Epidermal melanocyte (primary cell): ENCODE measurements at regions not wholly inside any gene's neighbourhood (a gene's known extent, or its start where the extent isn't known, plus 50 kb on each side); places are given as distances from the start of the nearest gene placed in this dataset.

ENCODE experiments used
- DNase-seq: peaks from one replicate; pipeline ENCODE4 v3.0.0; 2011; ENCODE audit warnings: low spot score; ENCODE audit not compliant: insufficient read length

- DNase-seq = no peak
Observed at GRCh38 chr1:30335997-30336390, 387.4 kb downstream of the MATN1 start.

DNA sequence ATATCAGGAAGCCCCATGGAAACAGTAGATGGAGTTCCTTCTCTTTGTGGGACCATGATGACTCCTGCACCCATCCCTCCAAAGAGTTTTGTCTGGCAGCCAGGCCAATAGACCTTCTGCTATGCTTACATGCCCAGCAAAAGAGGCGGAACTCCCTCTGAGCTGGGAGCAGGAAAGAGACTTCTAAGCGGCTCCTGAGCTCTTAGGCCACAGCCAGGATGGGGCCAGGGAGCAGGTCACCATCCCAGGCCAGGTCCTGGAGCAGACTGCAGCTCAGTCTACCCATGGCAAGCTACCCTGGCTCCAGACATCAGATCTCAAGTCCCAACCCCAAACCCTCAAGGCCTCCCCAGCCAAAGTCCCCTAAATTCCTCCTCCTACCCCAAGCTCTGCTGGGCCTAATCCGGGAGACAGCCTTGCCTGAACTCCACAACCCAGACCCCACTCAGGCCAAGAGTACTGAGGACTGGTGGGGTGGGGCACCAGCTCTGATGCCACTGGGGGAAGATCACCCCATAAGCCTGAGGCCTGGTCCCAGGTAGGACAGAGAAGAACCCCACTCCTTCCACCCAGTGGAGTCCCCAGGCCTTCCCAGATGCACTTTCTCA is 387.9 kb downstream of the MATN1 start:
- DNase-seq = no peak

DNA sequence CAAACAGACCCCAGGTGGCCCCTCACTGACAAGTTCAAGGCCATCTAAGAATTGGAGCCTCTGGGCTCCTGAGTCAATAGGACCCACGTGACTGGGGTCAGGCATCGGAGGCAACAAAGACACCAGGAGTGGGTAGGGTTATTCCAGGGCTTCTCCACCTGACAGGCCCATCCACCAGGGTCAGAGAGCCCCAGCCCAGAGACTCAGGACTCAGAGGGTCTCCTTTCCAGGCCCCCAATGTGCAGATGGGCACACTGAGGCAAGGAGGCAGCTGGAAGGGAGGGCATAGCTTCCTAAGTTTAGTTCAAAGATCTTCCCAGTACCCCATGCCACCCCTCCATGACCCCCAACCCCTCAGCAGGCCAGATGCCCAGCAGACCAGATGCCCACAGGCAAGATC is 388.6 kb downstream of the MATN1 start:
- no peak for DNase-seq

DNA sequence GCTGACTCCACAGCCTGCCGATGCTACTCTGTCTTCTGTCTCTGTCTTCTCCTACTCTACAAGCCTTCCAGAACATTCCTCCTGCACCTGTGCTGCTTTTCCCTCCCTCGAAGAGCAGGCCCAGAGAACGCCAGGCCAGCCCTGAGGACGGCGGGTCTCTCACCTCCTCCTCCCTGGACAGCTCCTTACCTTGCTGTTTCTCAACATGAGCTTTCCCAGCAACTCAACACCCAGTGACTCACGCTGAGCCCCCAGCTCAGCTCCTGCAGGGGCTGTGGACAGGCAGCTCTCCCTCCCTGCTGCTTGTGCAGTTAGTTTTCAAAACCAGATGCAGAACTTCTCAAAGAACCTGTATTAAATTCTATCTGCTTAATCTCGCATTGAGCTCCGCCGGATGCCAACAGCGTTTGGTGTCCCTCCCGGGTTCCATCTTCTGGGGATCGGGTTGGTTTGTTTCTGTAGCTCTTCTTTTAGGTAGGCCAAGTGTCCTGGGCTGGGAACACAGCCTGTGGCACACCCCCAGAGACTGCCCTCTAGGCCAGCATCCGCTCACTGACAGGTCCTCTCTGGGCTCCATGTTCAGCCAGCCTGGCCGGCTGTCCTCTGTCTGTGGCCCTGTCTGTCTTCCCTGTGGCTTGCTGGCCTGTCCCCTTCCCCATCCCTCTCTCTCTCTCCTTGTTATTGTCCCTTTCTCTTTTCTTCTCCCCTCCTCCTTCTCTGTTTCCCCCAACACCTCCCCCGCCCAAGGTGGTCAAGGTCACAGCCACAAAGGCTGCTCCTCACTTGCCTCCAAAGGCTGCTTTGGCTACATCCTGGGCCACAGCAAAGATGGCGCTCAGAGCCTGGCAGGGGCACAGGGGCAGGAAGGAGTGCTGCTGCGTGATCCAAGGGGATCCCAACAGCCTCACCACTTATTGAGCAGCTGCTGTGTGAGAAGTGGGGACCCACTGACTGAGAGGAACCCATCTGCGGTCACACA is 391.0 kb downstream of the MATN1 start:
- DNase-seq = no peak

GRCh38 chr1:30331415-30332065 is 391.8 kb downstream of the MATN1 start:
- DNase-seq = no peak

DNA sequence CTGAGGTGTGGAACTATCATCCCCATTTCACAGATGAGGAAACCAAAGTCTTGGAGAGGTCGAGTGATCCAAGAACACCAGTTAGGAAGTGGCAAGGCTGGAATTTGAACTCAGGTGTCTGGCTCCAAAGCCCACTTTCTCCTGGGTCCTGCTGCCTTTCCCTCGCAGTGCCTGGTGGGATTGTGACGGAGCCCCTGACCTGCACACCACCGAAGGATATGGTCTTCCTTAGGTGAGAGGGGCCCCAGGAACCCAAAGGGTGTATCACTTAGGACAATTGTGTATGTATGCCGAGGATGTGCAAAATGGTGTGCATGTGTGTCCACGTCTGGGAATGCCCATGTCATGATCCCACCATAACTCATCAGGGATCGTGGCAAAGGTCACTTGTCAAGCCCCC is 392.7 kb downstream of the MATN1 start:
- DNase-seq = no peak

GRCh38 chr1:30329802-30330557 is 393.4 kb downstream of the MATN1 start:
- no peak for DNase-seq

- DNase-seq = no peak
Observed at GRCh38 chr1:30329263-30329753, 394.1 kb downstream of the MATN1 start.

GRCh38 chr1:30328401-30329262 is 394.8 kb downstream of the MATN1 start:
- DNase-seq = no peak

DNA sequence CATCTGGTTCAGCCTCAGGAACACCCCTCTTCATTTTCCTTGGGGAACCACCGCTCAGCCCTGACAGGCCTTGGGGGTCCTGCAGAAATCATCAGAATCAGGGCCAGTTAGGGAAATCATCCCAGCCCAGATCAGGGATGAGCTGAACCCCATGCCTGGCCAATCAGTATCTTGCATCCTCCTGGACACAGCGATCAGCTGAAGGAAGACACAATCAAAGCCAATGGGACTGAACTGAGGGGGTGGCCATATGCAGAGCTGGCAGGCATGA is 395.4 kb downstream of the MATN1 start:
- DNase-seq = no peak

DNA sequence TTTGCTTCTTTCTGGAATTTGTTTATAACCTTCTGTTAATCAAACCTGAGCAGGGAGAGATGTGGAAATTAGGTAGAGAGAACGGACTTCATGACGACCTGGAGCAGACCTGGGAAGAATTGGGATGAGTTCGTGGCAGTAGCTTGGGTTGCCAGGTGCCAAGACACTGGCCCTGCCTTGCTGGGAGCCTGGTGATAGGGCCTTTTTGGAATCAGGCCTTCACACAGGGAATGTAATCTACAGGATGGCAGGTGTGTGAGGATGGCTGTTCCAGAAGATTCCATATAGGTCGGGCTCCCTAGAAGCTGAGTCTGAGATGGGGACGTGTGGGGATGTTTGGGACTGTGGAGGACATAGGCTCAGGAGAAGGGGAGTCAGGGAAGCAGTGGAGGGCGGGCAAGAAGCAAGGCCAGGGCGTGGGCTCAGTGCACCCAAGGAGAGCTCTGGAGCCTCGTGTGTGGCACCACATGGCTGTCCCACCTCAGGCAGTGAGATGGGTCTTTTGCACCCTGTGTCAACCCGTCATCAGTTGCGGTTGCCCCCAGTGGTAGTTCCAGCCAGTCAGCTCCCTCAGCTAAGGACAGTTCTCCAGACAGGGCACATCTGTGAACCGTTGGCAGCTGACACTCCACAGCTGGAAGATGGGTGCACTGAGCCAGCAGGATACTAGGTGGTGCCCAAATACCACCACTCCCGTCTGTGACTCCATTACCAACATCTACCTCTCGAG is 395.9 kb downstream of the MATN1 start:
- DNase-seq = no peak

DNA sequence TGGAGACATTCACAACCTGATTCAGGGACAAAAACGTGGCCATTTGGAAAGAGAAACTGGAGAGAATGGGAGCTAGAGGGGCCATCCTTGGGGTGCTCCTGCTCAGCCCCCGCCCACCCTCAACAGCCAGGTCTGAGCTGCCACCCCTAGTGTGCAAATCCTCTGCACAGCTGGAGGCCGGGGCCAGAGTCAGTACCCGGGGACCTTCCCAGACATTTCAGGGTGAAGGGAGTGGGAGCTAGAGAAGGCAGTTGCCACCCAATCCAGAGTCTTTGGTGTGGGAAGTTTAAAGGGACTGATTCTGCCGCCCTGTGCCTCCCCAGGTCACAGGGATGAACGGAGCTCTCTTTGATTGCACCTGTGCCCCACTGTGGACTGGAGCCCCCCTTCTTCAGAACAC is 397.4 kb downstream of the MATN1 start:
- no peak for DNase-seq

DNA sequence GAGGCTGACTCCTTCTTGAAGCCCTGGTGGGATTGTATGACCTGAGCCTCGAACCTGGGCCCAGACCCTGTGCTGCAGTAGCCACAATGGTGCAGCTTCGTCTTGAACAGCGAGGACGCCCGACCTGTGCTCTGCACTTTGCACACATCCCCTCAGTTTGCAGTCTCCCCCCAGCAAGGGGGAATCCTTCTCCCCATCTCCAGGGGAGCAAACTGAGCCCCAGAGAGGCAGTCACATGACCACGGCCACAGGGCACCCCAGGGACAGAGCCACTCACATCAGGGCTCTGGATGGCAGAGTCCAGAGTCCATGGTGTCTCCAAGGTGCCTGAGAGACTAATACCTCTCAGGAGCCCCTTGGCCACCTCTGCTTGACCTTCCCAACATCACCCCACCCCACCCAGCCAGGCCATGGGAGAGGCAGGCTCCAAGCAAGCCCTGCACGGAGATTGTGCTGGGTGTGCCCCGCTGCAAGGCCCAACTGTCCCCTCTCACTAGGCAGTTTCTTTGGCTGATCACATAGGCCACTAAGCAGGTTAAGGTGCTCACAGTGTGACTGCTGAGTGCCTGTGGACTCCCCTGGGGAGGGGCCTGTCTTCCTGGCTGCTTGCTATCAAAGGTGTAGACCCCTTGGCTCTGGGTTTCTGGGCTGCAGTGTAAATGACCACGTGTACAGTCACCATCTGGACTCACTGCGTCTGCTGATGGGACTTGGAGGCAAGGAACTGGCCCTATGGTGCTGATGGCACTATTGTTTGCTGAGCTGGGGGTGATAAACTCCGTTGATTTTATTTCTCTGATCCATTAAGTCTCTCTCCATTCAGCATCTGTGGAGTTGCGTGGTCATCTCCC is 398.1 kb downstream of the MATN1 start:
- no peak for DNase-seq

DNA sequence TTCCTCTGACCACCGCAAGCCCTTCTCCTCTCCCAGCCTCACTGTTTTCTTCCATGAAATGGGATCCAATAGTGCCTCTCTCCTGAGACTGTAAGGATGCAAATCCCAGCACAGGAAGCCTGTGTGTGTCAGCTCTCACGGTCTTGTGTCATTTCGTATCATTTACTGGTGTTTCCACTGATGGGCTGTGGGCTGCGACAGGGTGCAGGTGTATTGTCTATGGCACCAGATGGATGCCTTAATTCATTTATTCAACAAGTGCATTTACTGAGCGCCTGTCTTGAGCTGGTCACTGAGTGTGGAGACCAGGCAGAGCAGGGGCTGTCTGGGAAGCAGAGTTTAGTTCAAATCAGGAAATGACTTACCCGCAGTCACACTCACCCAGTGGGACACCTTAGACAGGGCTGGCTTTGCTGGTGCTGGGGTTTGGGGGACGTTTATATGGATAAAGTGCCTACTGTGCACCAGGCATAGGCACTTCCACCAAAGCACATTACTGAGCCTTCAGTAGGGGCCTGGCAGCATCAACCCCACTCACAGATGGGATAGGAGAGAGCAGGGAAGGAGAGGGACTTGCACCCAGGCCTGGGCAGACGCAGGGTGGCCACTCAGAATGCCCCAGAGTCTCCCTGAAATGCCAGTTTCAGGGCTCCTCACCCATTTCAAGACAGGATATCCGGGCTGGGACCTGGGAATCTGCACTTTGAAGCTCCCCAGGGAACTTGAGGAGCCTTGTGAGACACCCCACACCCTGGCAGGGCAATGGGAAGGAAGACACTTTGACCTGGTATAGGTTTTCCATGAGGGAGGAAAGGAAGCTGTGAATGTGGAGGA is 398.9 kb downstream of the MATN1 start:
- no peak for DNase-seq

DNA sequence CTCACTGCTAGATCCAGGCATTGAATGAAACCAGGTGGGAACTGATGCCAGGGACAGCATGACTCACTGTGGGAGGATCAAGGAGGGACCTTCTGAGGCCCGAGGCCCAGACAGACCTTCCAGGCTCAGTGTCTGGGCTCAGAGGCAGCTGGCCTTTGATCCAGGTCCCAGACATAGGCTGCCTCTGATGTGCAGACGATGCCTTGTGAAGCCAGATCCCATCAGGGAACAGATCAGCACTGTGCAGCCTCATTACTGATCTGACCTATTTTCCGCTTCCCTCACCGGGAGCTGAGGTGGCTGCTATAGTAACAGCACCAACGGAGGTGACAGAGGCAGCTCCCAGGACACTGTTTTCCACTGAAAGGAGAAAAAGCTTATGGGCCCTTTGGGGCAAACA is 399.5 kb downstream of the MATN1 start:
- no peak for DNase-seq

- no peak for DNase-seq
Observed at GRCh38 chr1:30323352-30323751, 400.0 kb downstream of the MATN1 start.

DNA sequence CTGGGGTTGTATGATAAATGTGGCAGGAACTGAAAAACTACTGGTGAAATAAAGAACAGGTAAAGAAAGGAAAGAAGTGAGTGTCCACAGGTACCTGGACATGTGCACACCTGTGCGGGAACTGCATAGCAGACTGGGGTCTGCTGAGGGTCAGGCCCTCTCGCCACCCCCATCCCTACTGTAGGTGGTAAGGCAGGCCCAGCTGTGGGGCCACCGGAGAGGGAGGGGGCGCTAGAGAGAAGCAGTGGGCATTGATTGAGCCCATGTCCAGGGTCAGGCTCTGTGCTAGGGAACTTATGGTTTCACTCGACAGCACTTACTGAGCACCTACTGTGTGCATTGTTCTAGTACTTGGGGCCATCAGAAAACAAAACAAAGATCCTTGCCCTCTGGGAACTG is 400.5 kb downstream of the MATN1 start:
- DNase-seq = no peak
